ENCODE measurements at regions not wholly inside any gene's neighbourhood (a gene's known extent, or its start where the extent isn't known, plus 50 kb on each side); places are given as distances from the start of the nearest gene placed in this dataset.
"Not testable (repeated sequence)": the region's sequence is repeated elsewhere in the genome, so short reads cannot be mapped to it uniquely, and the experiment has no call there.

- Histone ChIP-seq H3K4me3 (no peak overlapping the region), H3K27ac (no peak overlapping the region), H3K4me1 (replicated peaks in 1 of 2) (no peaks in the 10 kb centered on the region)
- no peak for ATAC-seq (replicated peaks in 6 of 8)
- 0 to 77% (median 15%) methylated on average over 1 to 2 of the region's 2 CpGs; no CpG with 5 or more reads in 1 of the 10 experiments for WGBS, 10 experiments
- in situ Hi-C loops (cut with MboI; ENCODE audit: low pct_unique_long_range_greater_than_20kb in 2 of 9, low sequenced_read_pairs in 9 of 9, unreplicated experiment in 9 of 9): no loop called here
Measured at GRCh38 chr11:100472727-100473389, 214.2 kb upstream of the ARHGAP42 start.

- in situ Hi-C loops (cut with MboI; ENCODE audit: low pct_unique_long_range_greater_than_20kb in 2 of 9, low sequenced_read_pairs in 9 of 9, unreplicated experiment in 9 of 9): no loop called here
- Histone ChIP-seq H3K27ac (no peak overlapping the region), H3K4me3 (no peak overlapping the region), H3K4me1 (replicated peaks in 1 of 2) (no peaks in the 10 kb centered on the region)
- ATAC-seq (replicated peaks in 6 of 8): no peak
- 0 to 86% (median 71%) methylated on average over 1 of the region's 1 CpG; no CpG with 5 or more reads in 3 of the 10 experiments for WGBS, 10 experiments
Measured at GRCh38 chr11:100473390-100473740, 213.7 kb upstream of the ARHGAP42 start.

GRCh38 chr11:100484948-100485347 lies 202.1 kb upstream of the ARHGAP42 start:
- in situ Hi-C loops (cut with MboI; ENCODE audit: low pct_unique_long_range_greater_than_20kb in 2 of 9, low sequenced_read_pairs in 9 of 9, unreplicated experiment in 9 of 9): no loop called here

GRCh38 chr11:100498780-100499179 lies 188.3 kb upstream of the ARHGAP42 start:
- no peak overlapping the region for H3K27ac ChIP-seq
- H3K4me3 ChIP-seq: no peak overlapping the region
- ATAC-seq (replicated peaks in 6 of 8): no peak
- in situ Hi-C loops (cut with MboI; ENCODE audit: low pct_unique_long_range_greater_than_20kb in 2 of 9, low sequenced_read_pairs in 9 of 9, unreplicated experiment in 9 of 9): no loop called here
- H3K4me1 ChIP-seq (replicated peaks in 1 of 2): no peaks in the 10 kb centered on the region
- WGBS, 10 experiments: 0 to 86% (median 18%) methylated on average over 1 to 3 of the region's 3 CpGs; no CpG with 5 or more reads in 4 of the 10 experiments

More at GRCh38 chr11:100484948-100485347, 202.1 kb upstream of the ARHGAP42 start:
- Histone ChIP-seq H3K4me1 (replicated peaks in 1 of 2) (no peaks in the 10 kb centered on the region), H3K4me3 (no peak overlapping the region), H3K27ac (no peak overlapping the region)
- ATAC-seq (replicated peaks in 6 of 8): no peak
- 0 to 100% (median 69%) methylated on average over 1 to 2 of the region's 2 CpGs; no CpG with 5 or more reads in 3 of the 10 experiments for WGBS, 10 experiments

- ATAC-seq (replicated peaks in 6 of 8): peak in 4 of 8 experiments; percentile 7 to 87 (median 64)
Measured at GRCh38 chr11:100501450-100501849, 185.6 kb upstream of the ARHGAP42 start.

GRCh38 chr11:100512475-100512874 lies 174.6 kb upstream of the ARHGAP42 start:
- in situ Hi-C loops (cut with MboI; ENCODE audit: low pct_unique_long_range_greater_than_20kb in 2 of 9, low sequenced_read_pairs in 9 of 9, unreplicated experiment in 9 of 9): no loop called here
- ATAC-seq (replicated peaks in 6 of 8): no peak
- WGBS, 10 experiments: 0 to 100% (median 67%) methylated on average over 1 to 2 of the region's 2 CpGs; no CpG with 5 or more reads in 3 of the 10 experiments
- H3K4me1 ChIP-seq (replicated peaks in 1 of 2): no peaks in the 10 kb centered on the region
- no peak overlapping the region for H3K27ac ChIP-seq
- H3K4me3 ChIP-seq: no peak overlapping the region

More at GRCh38 chr11:100501450-100501849, 185.6 kb upstream of the ARHGAP42 start:
- 0 to 100% (median 74%) methylated on average over 2 of the region's 2 CpGs; no CpG with 5 or more reads in 1 of the 10 experiments for WGBS, 10 experiments
- no peak overlapping the region for H3K27ac ChIP-seq
- no peaks in the 10 kb centered on the region for H3K4me1 ChIP-seq (replicated peaks in 1 of 2)
- no peak overlapping the region for H3K4me3 ChIP-seq
- in situ Hi-C loops (cut with MboI; ENCODE audit: low pct_unique_long_range_greater_than_20kb in 2 of 9, low sequenced_read_pairs in 9 of 9, unreplicated experiment in 9 of 9): no loop called here

- no peak overlapping the region for H3K4me3 ChIP-seq
- no peak overlapping the region for H3K27ac ChIP-seq
- H3K4me1 ChIP-seq (replicated peaks in 1 of 2): no peaks in the 10 kb centered on the region
- in situ Hi-C loops (cut with MboI; ENCODE audit: low pct_unique_long_range_greater_than_20kb in 2 of 9, low sequenced_read_pairs in 9 of 9, unreplicated experiment in 9 of 9): no loop called here
- peak in 1 of 8 experiments; percentile 32 for ATAC-seq (replicated peaks in 6 of 8)
Measured at GRCh38 chr11:100515087-100515486, 172.0 kb upstream of the ARHGAP42 start.

GRCh38 chr11:100525197-100525596 lies 161.9 kb upstream of the ARHGAP42 start:
- in situ Hi-C loops (cut with MboI; ENCODE audit: low pct_unique_long_range_greater_than_20kb in 2 of 9, low sequenced_read_pairs in 9 of 9, unreplicated experiment in 9 of 9): no loop called here
- Histone ChIP-seq H3K27ac (no peak overlapping the region), H3K4me3 (no peak overlapping the region), H3K4me1 (replicated peaks in 1 of 2) (no peaks in the 10 kb centered on the region)
- WGBS, 10 experiments: 0 to 100% (median 90%) methylated on average over 1 to 3 of the region's 4 CpGs; no CpG with 5 or more reads in 6 of the 10 experiments
- ATAC-seq (replicated peaks in 6 of 8): no peak

GRCh38 chr11:100525635-100526034 lies 161.5 kb upstream of the ARHGAP42 start:
- 0 to 100% (median 54%) methylated on average over 1 to 2 of the region's 2 CpGs; no CpG with 5 or more reads in 4 of the 10 experiments for WGBS, 10 experiments
- H3K27ac ChIP-seq: no peak overlapping the region
- no peak for ATAC-seq (replicated peaks in 6 of 8)

GRCh38 chr11:100528872-100529416 lies 158.1 kb upstream of the ARHGAP42 start:
- no peak overlapping the region for H3K27ac ChIP-seq
- no peak for ATAC-seq (replicated peaks in 6 of 8)
- in situ Hi-C loops (cut with MboI; ENCODE audit: low pct_unique_long_range_greater_than_20kb in 2 of 9, low sequenced_read_pairs in 9 of 9, unreplicated experiment in 9 of 9): no loop called here
- H3K4me3 ChIP-seq: no peak overlapping the region
- no peaks in the 10 kb centered on the region for H3K4me1 ChIP-seq (replicated peaks in 1 of 2)
- WGBS, 10 experiments: 40 to 86% (median 83%) methylated on average over 1 of the region's 5 CpGs; no CpG with 5 or more reads in 7 of the 10 experiments

More at GRCh38 chr11:100525635-100526034, 161.5 kb upstream of the ARHGAP42 start:
- in situ Hi-C loops (cut with MboI; ENCODE audit: low pct_unique_long_range_greater_than_20kb in 2 of 9, low sequenced_read_pairs in 9 of 9, unreplicated experiment in 9 of 9): no loop called here
- Histone ChIP-seq H3K4me1 (replicated peaks in 1 of 2) (no peaks in the 10 kb centered on the region), H3K4me3 (no peak overlapping the region)

- H3K4me1 ChIP-seq (replicated peaks in 1 of 2); H3K4me3 ChIP-seq; ATAC-seq (replicated peaks in 6 of 8); H3K27ac ChIP-seq; in situ Hi-C loops (cut with MboI; ENCODE audit: low pct_unique_long_range_greater_than_20kb in 2 of 9, low sequenced_read_pairs in 9 of 9, unreplicated experiment in 9 of 9): not testable (repeated sequence)
- 60 to 100% (median 92%) methylated on average over 1 of the region's 1 CpG; no CpG with 5 or more reads in 2 of the 10 experiments for WGBS, 10 experiments
Measured at GRCh38 chr11:100531290-100531689, 155.8 kb upstream of the ARHGAP42 start.

- ATAC-seq (replicated peaks in 6 of 8): no peak
- in situ Hi-C loops (cut with MboI; ENCODE audit: low pct_unique_long_range_greater_than_20kb in 2 of 9, low sequenced_read_pairs in 9 of 9, unreplicated experiment in 9 of 9): no loop called here
- no peak overlapping the region for H3K27ac ChIP-seq
- no peaks in the 10 kb centered on the region for H3K4me1 ChIP-seq (replicated peaks in 1 of 2)
- 0 to 83% (median 57%) methylated on average over 1 to 5 of the region's 5 CpGs for WGBS, 10 experiments
- H3K4me3 ChIP-seq: no peak overlapping the region
Measured at GRCh38 chr11:100536979-100537378, 150.1 kb upstream of the ARHGAP42 start.

GRCh38 chr11:100543386-100543785 lies 143.7 kb upstream of the ARHGAP42 start:
- H3K4me3 ChIP-seq: no peak overlapping the region
- no peak for ATAC-seq (replicated peaks in 6 of 8)
- in situ Hi-C loops (cut with MboI; ENCODE audit: low pct_unique_long_range_greater_than_20kb in 2 of 9, low sequenced_read_pairs in 9 of 9, unreplicated experiment in 9 of 9): no loop called here

GRCh38 chr11:100545556-100545955 lies 141.5 kb upstream of the ARHGAP42 start:
- Histone ChIP-seq H3K4me3 (no peak overlapping the region), H3K4me1 (replicated peaks in 1 of 2) (peaks cover 0 to 23% of the 10 kb centered on the region in 2 donors), H3K27ac (no peak overlapping the region)
- WGBS, 10 experiments: 8 to 77% (median 43%) methylated on average over 1 to 2 of the region's 2 CpGs; no CpG with 5 or more reads in 4 of the 10 experiments
- peak in 2 of 8 experiments; percentile 42 to 48 for ATAC-seq (replicated peaks in 6 of 8)
- in situ Hi-C loops (cut with MboI; ENCODE audit: low pct_unique_long_range_greater_than_20kb in 2 of 9, low sequenced_read_pairs in 9 of 9, unreplicated experiment in 9 of 9): no loop called here

More at GRCh38 chr11:100543386-100543785, 143.7 kb upstream of the ARHGAP42 start:
- Histone ChIP-seq H3K4me1 (replicated peaks in 1 of 2) (peaks cover 0 to 2% of the 10 kb centered on the region in 2 donors), H3K27ac (no peak overlapping the region)
